ENCODE measurements at regions not wholly inside any gene's neighbourhood (a gene's known extent, or its start where the extent isn't known, plus 50 kb on each side); places are given as distances from the start of the nearest gene placed in this dataset.

GRCh38 chr14:101257551-101257950 lies 303.7 kb upstream of the DIO3 start:
- no peaks in the 10 kb centered on the region for H3K79me2 ChIP-seq (ENCODE audit: insufficient read depth, low read length)
- BruUV-seq (replicated peaks) = no TSS peak
- peaks cover 4 to 41% of the 10 kb centered on the region in 2 experiments; a peak in 3 of 5 replicates for H3K27me3 ChIP-seq (ENCODE audit: control insufficient read depth in 1 of 2, insufficient read depth in 2 of 2, low read length in 2 of 2)
- ATAC-seq = no peak
- CTCF ChIA-PET (ENCODE audit: low intra/inter-chr PET ratio, low total read pairs) = no interaction called here
- FAIRE-seq = no peak
- no peaks in the 10 kb centered on the region; the same call in 1 of the 2 replicates for H3K9me3 ChIP-seq (ENCODE audit: low read length)
- H3K4me1 ChIP-seq (ENCODE audit: insufficient read depth, low read length) = peaks cover 11% of the 10 kb centered on the region
- no peaks in the 10 kb centered on the region for H4K20me1 ChIP-seq (ENCODE audit: insufficient read depth, low read length)
- H3K36me3 ChIP-seq (replicated peaks in 1 of 2; ENCODE audit: control insufficient read depth in 1 of 2, insufficient read depth in 2 of 2, low read length in 2 of 2) = no peaks in the 10 kb centered on the region
- H2AFZ ChIP-seq (ENCODE audit: low read length) = no peak overlapping the region
- intact Hi-C loops (cut with micrococcal nuclease; ENCODE audit: unreplicated experiment) = no loop called here
- in situ Hi-C loops (cut with HindIII; ENCODE audit: extremely low pct_ligation_motif_present, low pct_unique_long_range_greater_than_20kb) = no loop called here
- no peak overlapping the region for H3K4me2 ChIP-seq (ENCODE audit: low read depth, low read length)
- no peak overlapping the region for H3K4me3 ChIP-seq (replicated peaks in 1 of 3; ENCODE audit: insufficient read depth in 1 of 3, low read depth in 2 of 3, low read length in 3 of 3)
- WGBS (ENCODE audit: low lambda C conversion rate) = 25% methylated on average over 1 of the region's 6 CpGs
- no peak overlapping the region for H3K9ac ChIP-seq (ENCODE audit: insufficient read depth, low read depth, low read length)
- H3K27ac ChIP-seq (ENCODE audit: extremely low read length, insufficient read depth, low read length) = no peak overlapping the region
- POLR2A ChIA-PET = no interaction called here
- DNase-seq (ENCODE audit: low spot score) = no peak
- TF ChIP-seq TFDP2 (CRISPR knock-in tag; IDR thresholded peaks at IDR 0.05) = no peak
- TF ChIP-seq ZNF441 (CRISPR knock-in tag; IDR thresholded peaks at IDR 0.05; ENCODE audit: borderline replicate concordance) = no peak
- no peak for TF ChIP-seq ZBTB8A (CRISPR knock-in tag; IDR thresholded peaks at IDR 0.05; ENCODE audit: borderline replicate concordance, low read depth)
- TF ChIP-seq KMT2A (CRISPR knock-in tag; IDR thresholded peaks at IDR 0.05) = no peak
- TF ChIP-seq ZNF367 (CRISPR knock-in tag; IDR thresholded peaks at IDR 0.05; ENCODE audit: borderline replicate concordance) = no peak
- no peak for TF ChIP-seq MYNN (CRISPR knock-in tag; IDR thresholded peaks at IDR 0.05; ENCODE audit: low read depth)
- TF ChIP-seq ZBTB26 (CRISPR knock-in tag; IDR thresholded peaks at IDR 0.05; ENCODE audit: borderline replicate concordance) = no peak
- TF ChIP-seq GMEB1 (CRISPR knock-in tag; IDR thresholded peaks at IDR 0.05; ENCODE audit: borderline replicate concordance) = no peak
- TF ChIP-seq GRHL1 (CRISPR knock-in tag; conservative IDR thresholded peaks at IDR 0.05) = no peak
- no peak for TF ChIP-seq ZHX1 (CRISPR knock-in tag; IDR thresholded peaks at IDR 0.05; ENCODE audit: low read depth)
- no peak for TF ChIP-seq ZNF234 (CRISPR knock-in tag; conservative IDR thresholded peaks at IDR 0.05)
